Keratinocyte (primary cell): ENCODE measurements at regions not wholly inside any gene's neighbourhood (a gene's known extent, or its start where the extent isn't known, plus 50 kb on each side); places are given as distances from the start of the nearest gene placed in this dataset.

Experiments used
- DNase-seq: peaks from one replicate; pipeline ENCODE4 v3.0.0-alpha.2; 2011; ENCODE audit warnings: low read depth, missing footprints, low spot score
- FAIRE-seq: peaks from 2 replicates; lab custom pipeline; 2011; peaks lifted over from hg19 to GRCh38; lab: Jason Lieb, UNC
- H2AFZ ChIP-seq: 2 replicates; pipeline ENCODE4 v1.6.0; 2012; ENCODE audit warnings: low read length, control low read depth, inconsistent platforms; ENCODE audit not compliant: control insufficient read depth
- H3K27ac ChIP-seq: 2 replicates; pipeline ENCODE4 v1.5.1; 2011; ENCODE audit warnings: low read length; ENCODE audit not compliant: control insufficient read depth, insufficient read depth
- H3K27me3 ChIP-seq: 3 replicates; pipeline ENCODE4 v1.6.0; 2011; ENCODE audit warnings: low read length; ENCODE audit not compliant: control insufficient read depth, insufficient read depth; ENCODE audit errors: extremely low read depth
- H3K36me3 ChIP-seq, 2 experiments: 2 replicates in 1 of 2; 3 replicates in 1 of 2; pipeline ENCODE4 v1.5.1; 2011; ENCODE audit warnings: low read length in 2 of 2, mild to moderate bottlenecking in 1 of 2; ENCODE audit not compliant: control insufficient read depth in 2 of 2, insufficient read depth in 2 of 2; ENCODE audit errors: extremely low read depth in 1 of 2
- H3K4me1 ChIP-seq: 3 replicates; pipeline ENCODE4 v1.5.1; 2011; ENCODE audit warnings: low read length; ENCODE audit not compliant: control insufficient read depth, insufficient read depth; ENCODE audit errors: extremely low read depth
- H3K4me2 ChIP-seq: 3 replicates; pipeline ENCODE4 v1.6.0; 2011; ENCODE audit warnings: low read depth, low read length; ENCODE audit not compliant: control insufficient read depth, insufficient read depth; ENCODE audit errors: extremely low read depth
- H3K4me3 ChIP-seq, 3 experiments: fragments of 200-600 bp in 1 of 3; sonication (generic) in 1 of 3; 2 replicates in 2 of 3; 3 replicates in 1 of 3; pipeline ENCODE4 v1.5.1; 2011 to 2016; ENCODE audit warnings: low read length in 3 of 3, mild to moderate bottlenecking in 3 of 3, control low read depth in 2 of 3, inconsistent platforms in 1 of 3, low read depth in 1 of 3, mixed read lengths in 1 of 3, mixed run types in 1 of 3, moderate library complexity in 1 of 3; ENCODE audit not compliant: control insufficient read depth in 2 of 3, insufficient read depth in 2 of 3; ENCODE audit errors: extremely low read depth in 1 of 3
- H3K79me2 ChIP-seq: 2 replicates; pipeline ENCODE4 v1.6.0; 2012; ENCODE audit warnings: low read length; ENCODE audit not compliant: control insufficient read depth, insufficient read depth
- H3K9ac ChIP-seq: 3 replicates; pipeline ENCODE4 v1.6.0; 2011; ENCODE audit warnings: low read length; ENCODE audit not compliant: control insufficient read depth, insufficient read depth; ENCODE audit errors: extremely low read depth
- H3K9me1 ChIP-seq: 3 replicates; pipeline ENCODE4 v1.6.0; 2011; ENCODE audit warnings: low read length; ENCODE audit not compliant: control insufficient read depth, insufficient read depth; ENCODE audit errors: extremely low read depth
- H3K9me3 ChIP-seq: 2 replicates; pipeline ENCODE4 v1.5.1; 2012; ENCODE audit warnings: low read depth, low read length; ENCODE audit not compliant: control insufficient read depth
- H4K20me1 ChIP-seq: 3 replicates; pipeline ENCODE4 v1.6.0; 2011; ENCODE audit warnings: low read length; ENCODE audit not compliant: control insufficient read depth, insufficient read depth; ENCODE audit errors: extremely low read depth
- EZH2 ChIP-seq: IDR thresholded peaks from one replicate; pipeline ENCODE4 v1.6.1; 2012; ENCODE audit warnings: inconsistent platforms, mild to moderate bottlenecking, low read length, moderate library complexity
- dilution Hi-C: fragments of 300-500 bp; cut with MboI; formaldehyde crosslinking; loops from one replicate; pipeline ENCODE4 v1.7.0; 2020; ENCODE audit warnings: low sequenced_read_pairs; ENCODE audit not compliant: extremely low pct_ligation_motif_present
- TF ChIP-seq, protein P1 (sequence below), 3 experiments: IDR thresholded peaks in 1 of 3; conservative IDR thresholded peaks in 1 of 3; optimal IDR thresholded peaks in 1 of 3; 2 replicates in 2 of 3; 3 replicates in 1 of 3; pipeline versions ENCODE3 to v1.5.1; 2011; ENCODE audit warnings: low read length in 3 of 3, mild to moderate bottlenecking in 3 of 3, moderate library complexity in 2 of 3, control low read depth in 1 of 3, inconsistent platforms in 1 of 3; ENCODE audit not compliant: insufficient read depth in 2 of 3; ENCODE audit errors: extremely low read depth in 1 of 3

DNA sequence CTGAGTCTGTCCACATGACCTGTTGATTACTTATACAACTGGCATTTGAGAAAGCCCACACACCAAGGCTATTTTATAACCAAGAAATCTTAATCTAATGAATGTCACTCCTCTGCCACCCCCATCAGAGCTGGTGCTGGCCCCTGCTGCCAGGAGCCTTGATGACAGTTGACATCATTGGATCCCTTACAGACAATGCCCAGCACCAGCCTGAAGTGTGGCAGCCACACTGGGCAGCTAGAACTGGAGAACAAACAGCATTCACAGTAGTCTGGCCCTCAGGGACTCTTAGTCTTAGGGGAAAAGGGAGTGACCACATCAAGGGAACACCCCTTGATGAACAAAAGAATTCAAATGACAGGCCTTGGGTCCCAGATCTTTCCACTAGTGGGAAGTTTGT is 840.6 kb downstream of the EPHA3 start:
- FAIRE-seq (no peak), DNase-seq (no peak)
- dilution Hi-C loops, result no loop called here
- H3K9me1 ChIP-seq, result no peaks in the 10 kb centered on the region
- no peaks in the 10 kb centered on the region for H3K79me2 ChIP-seq
- H3K4me2 ChIP-seq, result no peak overlapping the region
- H3K4me1 ChIP-seq, result no peaks in the 10 kb centered on the region
- no peak overlapping the region for H3K27ac ChIP-seq
- H4K20me1 ChIP-seq, result no peaks in the 10 kb centered on the region
- no peak overlapping the region for H2AFZ ChIP-seq
- TF ChIP-seq, protein P1, sequence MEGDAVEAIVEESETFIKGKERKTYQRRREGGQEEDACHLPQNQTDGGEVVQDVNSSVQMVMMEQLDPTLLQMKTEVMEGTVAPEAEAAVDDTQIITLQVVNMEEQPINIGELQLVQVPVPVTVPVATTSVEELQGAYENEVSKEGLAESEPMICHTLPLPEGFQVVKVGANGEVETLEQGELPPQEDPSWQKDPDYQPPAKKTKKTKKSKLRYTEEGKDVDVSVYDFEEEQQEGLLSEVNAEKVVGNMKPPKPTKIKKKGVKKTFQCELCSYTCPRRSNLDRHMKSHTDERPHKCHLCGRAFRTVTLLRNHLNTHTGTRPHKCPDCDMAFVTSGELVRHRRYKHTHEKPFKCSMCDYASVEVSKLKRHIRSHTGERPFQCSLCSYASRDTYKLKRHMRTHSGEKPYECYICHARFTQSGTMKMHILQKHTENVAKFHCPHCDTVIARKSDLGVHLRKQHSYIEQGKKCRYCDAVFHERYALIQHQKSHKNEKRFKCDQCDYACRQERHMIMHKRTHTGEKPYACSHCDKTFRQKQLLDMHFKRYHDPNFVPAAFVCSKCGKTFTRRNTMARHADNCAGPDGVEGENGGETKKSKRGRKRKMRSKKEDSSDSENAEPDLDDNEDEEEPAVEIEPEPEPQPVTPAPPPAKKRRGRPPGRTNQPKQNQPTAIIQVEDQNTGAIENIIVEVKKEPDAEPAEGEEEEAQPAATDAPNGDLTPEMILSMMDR (optimal IDR thresholded peaks at IDR 0.05 in 1 of 3, IDR thresholded peaks at IDR 0.05 in 1 of 3, conservative IDR thresholded peaks at IDR 0.05 in 1 of 3; ENCODE audit: extremely low read depth in 1 of 3, insufficient read depth in 2 of 3, low read length in 3 of 3), result no peak
- TF ChIP-seq EZH2, result no peak
- H3K36me3 ChIP-seq, result no peaks in the 10 kb centered on the region
- no peaks in the 10 kb centered on the region for H3K27me3 ChIP-seq
- no peak overlapping the region for H3K9ac ChIP-seq
- H3K9me3 ChIP-seq, result no peaks in the 10 kb centered on the region
- no peak overlapping the region for H3K4me3 ChIP-seq

DNA sequence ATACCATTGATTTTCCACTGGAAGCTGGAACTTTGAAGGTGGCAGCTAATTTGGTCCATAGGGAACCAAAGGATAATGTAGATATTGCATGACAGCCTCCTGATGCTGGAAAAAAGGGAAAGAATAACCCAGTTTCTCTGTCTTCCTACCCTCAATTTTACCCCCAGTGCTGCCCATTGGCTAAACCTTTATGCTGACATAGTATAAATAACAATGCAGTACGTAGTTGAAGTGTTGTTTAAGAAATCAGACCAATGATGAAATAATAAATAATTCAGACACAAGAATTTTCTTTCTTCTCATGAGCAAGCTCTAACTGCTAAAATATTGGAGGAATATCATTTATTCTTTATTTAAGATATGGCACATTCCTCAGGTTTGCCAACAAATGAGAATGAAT is 843.4 kb downstream of the EPHA3 start:
- no peak overlapping the region for H2AFZ ChIP-seq
- no peaks in the 10 kb centered on the region for H3K4me1 ChIP-seq
- no peak overlapping the region for H3K4me2 ChIP-seq
- H3K36me3 ChIP-seq, result no peaks in the 10 kb centered on the region
- no peaks in the 10 kb centered on the region for H4K20me1 ChIP-seq
- H3K27me3 ChIP-seq, result no peaks in the 10 kb centered on the region
- H3K4me3 ChIP-seq, result no peak overlapping the region
- no peak for FAIRE-seq
- no peak for DNase-seq
- TF ChIP-seq, protein P1 (optimal IDR thresholded peaks at IDR 0.05 in 1 of 3, IDR thresholded peaks at IDR 0.05 in 1 of 3, conservative IDR thresholded peaks at IDR 0.05 in 1 of 3; ENCODE audit: extremely low read depth in 1 of 3, insufficient read depth in 2 of 3, low read length in 3 of 3), result no peak
- no peak for TF ChIP-seq EZH2
- H3K9me3 ChIP-seq, result peaks cover 1% of the 10 kb centered on the region
- H3K27ac ChIP-seq, result no peak overlapping the region
- dilution Hi-C loops, result no loop called here
- no peak overlapping the region for H3K9ac ChIP-seq
- H3K79me2 ChIP-seq, result no peaks in the 10 kb centered on the region
- no peaks in the 10 kb centered on the region for H3K9me1 ChIP-seq
